Heart left ventricle (tissue), 13 donors: ENCODE measurements at regions not wholly inside any gene's neighbourhood (a gene's known extent, or its start where the extent isn't known, plus 50 kb on each side); places are given as distances from the start of the nearest gene placed in this dataset.

Source experiments
- CTCF ChIP-seq, 12 donors: fragments of 200-600 bp; sonication (generic) in 4 of 12; IDR thresholded peaks; one replicate each; pipeline versions ENCODE4 v1.5.0 to v1.8.0; 2018 to 2022; ENCODE audit warnings: antibody characterized with exemption in 12 of 12, mild to moderate bottlenecking in 5 of 12
- POLR2A ChIP-seq, 2 donors: fragments of 450-650 bp; IDR thresholded peaks; one replicate each; pipeline ENCODE4 v1.6.1; 2017; ENCODE audit warnings: antibody characterized with exemption in 2 of 2, mild to moderate bottlenecking in 2 of 2, moderate library complexity in 2 of 2
- donor health status: ischemic (EF 13 %, LVEDD 7.1; RV severe dilation, severe dysfunction).
- donor health status: DM: no; HTN: yes; CAD: no.
- donor health status: DM: no; HTN: no; CAD: no.
- donor health status: ischemic (EF 25% LVEDD 6.9; RV normal size, moderate dysfunction).
- donor health status: ischemic (EF 25% LVEDD 5.7; RV mildly dilated, moderate dysfunction).
- donor health status: ischemic (EF 35%, LVEDD 5.7; RV mildly dilated, moderate dysfunction).
- donor health status: nonischemic (EF 11% LVEDD 7.7; RV severe dilation, severe dysfunction).
- donor health status: DM: yes; HTN: yes; CAD: no.
- donor health status: PGD.
- donor health status: ischemic (EF 29% LVEDD 5.4; RV normal size, mild dysfunction).
- donor health status: nonischemic (EF 23%, LVEDD 6.1; RV moderate dilation, normal function).

- no peak for TF ChIP-seq CTCF (IDR thresholded peaks at IDR 0.05)
- no peak for TF ChIP-seq POLR2A (IDR thresholded peaks at IDR 0.05)
Observed at GRCh38 chr1:22330092-22330759, 121.4 kb upstream of the ZBTB40 start.
